ENCODE measurements at regions not wholly inside any gene's neighbourhood (a gene's known extent, or its start where the extent isn't known, plus 50 kb on each side); places are given as distances from the start of the nearest gene placed in this dataset.
"Not testable (repeated sequence)": the region's sequence is repeated elsewhere in the genome, so short reads cannot be mapped to it uniquely, and the experiment has no call there.

- no peak for DNase-seq
Observed at GRCh38 chr9:135299239-135299590, 180.4 kb upstream of the PPP1R26 start.

DNA sequence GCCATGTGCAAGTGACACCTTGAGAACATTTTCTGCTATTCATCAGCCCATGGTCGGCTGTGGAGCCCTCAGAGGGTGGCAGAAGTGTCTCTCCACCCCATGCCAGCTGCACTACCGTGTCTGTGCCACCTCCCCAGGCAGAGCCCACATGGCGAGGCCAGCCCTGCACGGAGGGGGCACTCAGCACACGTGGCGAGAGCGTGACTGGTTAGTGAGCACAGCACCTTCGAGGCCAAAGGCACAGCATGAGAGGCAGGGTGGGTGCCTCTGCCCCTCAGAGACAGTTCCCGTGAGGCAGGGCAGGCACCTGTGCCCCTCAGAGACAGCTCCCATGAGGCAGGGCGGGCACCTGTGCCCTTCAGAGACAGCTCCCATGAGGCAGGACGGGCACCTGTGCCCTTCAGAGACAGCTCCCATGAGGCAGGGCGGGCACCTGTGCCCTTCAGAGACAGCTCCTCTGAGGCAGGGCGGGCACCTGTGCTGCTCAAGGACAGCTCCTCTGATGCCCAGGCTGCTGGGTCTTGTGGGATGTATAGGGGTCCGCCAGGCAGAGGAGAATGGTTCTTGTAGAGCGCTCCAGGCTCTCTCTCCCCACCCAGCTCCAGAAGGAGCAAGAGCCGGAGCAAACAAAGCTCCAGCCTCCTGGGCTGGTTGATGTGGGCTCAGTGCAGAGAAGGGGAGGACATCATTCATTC, 179.8 kb upstream of the PPP1R26 start:
- no peak for DNase-seq

DNA sequence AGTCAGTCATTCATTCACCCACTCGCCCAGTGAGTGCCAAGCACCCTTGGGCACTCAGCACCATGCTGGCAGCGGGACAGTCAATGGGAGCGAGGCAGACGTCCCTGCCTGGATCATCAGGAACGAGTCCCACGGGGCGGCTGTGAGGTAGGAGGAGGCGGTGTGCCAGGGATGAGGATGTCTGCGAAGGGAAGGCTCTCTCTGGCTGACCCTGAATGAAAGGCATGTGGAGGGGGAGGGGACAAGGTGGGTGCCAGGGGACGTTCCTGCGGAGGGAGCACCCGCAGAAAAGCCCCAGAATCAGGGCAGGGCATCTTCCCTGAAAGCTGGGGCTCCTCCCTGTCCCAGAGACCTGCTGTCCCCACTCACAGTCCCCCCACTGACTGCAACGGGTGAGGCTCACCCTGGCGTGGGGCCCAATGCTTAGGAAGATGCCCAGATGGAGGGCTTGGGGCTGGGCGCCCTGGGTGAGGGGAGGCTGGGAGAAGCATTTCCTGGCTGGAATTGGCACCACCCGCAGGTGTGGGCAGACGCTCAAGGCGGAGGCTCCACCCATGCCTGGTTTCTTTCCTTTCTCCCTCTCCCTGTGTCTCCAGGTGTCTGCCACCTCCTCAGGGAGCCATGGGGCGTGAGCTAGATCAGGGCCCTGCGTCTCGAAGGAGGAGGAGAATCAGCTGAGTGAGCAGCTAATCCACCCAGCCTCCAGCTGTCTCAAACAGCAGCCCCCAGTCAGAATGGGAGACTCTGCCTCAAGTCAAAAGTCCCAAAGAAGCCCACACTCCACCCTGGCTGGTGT, 179.0 kb upstream of the PPP1R26 start:
- no peak for DNase-seq

DNA sequence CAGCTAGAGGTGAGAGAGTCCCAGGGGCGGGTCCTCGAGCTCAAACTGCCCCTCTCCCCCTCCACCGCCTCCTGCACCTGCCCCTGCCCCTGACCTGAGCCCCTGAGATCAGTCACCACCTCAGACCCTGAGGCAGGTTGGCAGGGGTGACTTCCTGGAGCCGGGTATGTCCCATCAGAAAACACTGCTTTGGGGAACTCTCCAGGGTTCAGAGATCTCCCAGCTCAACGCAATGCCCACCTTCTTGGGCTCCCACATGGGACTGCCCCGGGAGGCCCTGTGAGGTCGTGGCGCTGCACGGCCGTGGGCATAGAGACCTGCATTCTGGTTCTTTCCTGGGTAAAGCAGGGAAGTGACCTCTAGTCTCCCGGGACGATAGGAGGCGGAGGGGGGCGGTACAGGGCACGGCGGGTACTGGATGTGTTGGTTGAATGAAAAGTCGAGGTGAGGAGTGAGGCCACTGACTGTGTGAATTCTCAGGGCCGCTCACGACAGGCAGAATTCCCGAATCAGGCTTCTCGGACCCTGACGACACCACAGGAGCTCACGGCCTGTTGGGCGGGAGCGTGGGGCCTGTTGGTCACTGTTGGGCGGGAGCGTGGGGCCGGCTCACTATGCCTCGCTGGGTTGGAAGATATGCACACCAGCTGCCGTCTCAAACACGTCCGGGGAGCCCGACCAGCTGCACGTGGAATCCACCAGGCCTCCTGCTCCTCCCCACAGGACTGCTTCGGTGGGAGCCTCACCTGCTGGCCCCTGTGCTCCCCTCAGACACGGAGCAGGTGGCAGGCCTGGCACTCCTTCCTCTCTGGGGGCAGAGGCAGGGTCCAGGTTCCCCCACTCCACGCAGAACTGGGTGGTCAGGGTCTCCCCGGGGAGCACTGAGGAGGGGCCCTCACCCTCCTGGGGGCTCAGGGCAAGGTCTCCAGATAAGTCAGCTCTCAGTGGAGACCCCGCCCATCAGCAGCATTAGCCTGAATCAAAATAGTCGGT, 178.0 kb upstream of the PPP1R26 start:
- no peak for DNase-seq

DNA sequence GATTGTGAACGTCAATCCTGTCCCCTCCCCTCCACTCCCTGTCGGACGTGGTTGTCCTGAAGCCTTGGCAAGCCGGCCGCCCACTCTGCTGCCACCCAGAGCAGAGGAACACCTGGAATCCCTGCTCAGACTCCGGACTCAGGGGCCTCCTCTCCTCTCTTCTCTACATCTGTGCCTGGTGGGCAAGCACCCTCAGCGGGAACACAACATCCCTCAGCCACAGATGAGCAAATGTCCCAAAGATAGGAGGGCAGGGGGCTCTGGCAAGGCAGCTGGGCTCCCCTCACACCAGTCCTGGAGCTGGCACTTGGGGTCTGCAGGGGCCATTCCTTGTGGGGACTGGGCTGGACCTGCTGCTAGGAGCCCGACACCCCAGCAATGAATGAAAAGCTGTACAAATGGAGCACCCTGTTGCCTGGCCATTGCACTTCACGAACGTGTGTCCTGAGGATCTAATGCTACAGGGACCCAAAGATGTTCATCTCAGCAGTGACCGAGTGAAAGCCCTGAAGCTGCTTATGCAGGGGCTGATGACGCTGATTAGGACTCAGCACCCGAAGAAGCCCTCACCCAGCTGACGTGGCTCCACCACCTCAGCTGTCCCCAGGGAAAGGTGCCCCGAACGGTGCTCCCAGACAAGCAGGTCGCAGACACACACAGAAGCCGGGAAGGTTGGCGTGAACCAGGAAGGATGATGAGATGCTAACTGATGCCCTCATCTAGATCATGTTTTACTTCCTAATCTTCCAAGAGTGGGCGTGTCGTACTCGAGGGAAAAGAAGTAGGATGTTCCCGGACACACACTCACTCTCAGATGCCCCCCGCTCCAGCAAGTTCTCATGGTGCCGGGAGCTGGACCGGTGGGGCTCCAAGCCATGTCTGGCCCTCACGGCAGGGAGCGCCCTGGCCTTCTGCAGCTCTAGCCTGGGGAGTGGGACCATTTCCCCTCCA, 177.0 kb upstream of the PPP1R26 start:
- no peak for DNase-seq

GRCh38 chr9:135303280-135303647, 176.3 kb upstream of the PPP1R26 start:
- no peak for DNase-seq

- DNase-seq, result no peak
Observed at GRCh38 chr9:135303865-135304499, 175.6 kb upstream of the PPP1R26 start.

DNA sequence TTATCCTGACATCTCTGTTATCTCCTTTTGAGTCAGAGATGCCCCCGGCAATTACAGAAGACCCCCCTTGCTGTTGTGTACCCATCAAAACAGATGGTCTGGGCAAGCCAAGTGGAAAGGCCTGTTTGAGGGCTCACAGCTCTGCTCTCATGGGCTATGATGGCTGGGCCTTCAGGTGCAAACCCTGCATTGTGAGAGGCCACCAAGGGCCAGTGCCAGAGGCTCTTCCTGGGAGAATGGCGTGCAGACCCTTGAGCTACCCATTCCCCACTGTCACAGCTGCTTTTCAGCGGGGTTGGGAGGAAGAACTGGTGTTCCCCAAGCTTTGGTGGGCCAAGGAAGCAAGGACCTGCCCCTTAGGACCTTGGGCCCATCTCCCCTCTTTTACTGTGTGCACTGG, 174.7 kb upstream of the PPP1R26 start:
- DNase-seq, result no peak

- no peak for DNase-seq
Observed at GRCh38 chr9:135305546-135306180, 173.9 kb upstream of the PPP1R26 start.

DNA sequence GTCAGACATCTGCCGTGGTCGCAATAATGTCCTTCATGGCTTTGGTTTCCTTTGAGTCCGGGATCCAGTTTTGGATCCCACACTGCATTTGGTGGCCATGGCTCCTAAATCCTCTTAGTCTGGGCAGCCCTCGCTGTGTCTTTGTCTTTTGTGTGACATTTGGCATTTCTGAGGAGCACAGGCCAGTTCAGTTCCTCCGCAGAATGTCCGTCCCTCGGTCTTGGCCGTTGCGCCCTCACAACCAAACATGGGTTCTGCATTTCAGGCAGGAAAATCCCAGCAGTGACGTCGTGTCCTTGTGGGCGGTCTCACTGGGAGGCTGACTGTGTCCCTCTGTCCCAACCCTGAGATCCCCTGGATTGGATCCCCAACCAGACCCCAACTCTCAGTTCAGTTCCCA, 172.9 kb upstream of the PPP1R26 start:
- no peak for DNase-seq

- no peak for DNase-seq
Observed at GRCh38 chr9:135307300-135307699, 172.3 kb upstream of the PPP1R26 start.

DNA sequence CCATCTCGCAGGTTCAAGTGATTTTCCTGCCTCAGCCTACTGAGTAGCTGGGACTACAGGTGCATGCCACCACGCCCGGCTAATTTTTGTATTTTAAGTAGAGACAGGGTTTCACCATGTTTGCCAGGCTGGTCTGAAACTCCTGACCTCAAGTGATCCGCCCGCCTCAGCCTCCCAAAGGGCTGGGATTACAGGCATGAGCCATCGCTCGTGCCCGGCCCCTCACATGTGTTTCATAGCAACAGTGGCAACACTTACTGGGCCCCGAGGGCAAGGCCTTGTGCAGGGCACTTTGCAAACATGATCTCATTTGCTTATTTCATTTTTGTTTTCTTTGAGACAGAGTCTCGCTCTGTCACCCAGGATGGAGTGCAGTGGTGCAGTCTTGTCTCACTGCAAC, 171.7 kb upstream of the PPP1R26 start:
- not testable (repeated sequence) for DNase-seq

DNA sequence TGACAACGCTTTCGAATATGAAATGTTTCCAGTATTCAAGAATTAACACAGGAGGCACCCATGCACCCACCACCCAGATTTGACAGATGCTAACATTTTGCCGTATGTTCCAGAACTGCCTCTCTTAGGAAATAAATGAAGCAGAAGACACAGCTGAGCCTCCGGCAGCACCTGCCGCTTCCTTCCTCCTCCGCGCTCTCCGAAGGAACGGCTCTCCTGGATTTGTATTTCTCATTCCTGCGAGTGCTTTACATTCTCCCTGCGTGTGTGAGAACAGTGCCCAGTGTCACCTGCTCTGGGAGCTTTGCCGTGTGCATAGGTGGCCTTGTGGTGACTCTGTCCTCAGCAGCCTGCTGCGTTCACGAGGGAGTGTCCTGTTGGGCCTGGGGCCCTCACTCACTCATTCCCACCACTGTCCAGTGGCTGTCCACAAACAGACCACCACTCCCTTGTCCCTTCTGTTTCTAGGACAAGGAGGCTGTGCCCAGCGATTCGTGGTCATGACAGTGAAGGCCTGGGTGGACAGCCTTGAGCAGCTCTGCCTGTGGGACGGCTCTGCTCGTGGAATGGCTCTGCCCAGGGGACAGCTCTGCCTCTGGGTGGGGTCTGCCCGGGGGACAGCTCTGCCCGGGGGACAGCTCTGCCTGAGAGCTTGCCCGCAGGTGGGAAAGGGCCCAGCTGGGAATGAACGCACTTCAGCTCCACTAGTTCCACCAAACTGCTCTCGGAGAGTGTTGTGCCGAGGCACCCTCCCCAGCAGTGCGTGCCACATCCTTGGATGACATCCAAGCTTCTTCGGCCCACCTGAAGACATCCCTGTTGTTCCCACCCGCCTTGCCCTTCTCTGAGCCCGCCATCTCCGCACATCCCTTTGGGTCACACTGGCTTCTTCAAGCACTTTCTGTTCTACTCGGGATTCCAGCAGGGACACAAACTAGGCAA, 170.5 kb upstream of the PPP1R26 start:
- no peak for DNase-seq

GRCh38 chr9:135309763-135310125, 169.8 kb upstream of the PPP1R26 start:
- DNase-seq, result no peak

DNA sequence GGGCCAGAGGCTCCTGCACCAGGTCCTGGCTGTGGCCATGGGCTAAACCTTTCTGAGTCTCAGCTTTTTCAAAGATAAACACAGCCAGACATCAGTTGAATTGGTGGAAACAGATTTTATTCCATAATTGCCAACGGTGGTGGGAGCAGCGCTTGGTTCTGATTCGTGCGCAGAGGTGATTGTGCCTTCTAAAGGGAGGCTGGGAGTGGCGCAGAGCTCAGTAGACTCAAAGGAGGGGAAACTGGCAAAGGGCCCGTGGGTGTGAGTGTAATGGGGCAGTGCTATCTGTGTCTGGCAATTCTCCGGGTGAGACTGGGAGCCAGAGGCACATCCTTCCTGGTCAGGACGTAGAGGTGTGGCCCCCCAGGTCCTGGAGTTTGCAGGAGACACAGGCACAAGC, 169.4 kb upstream of the PPP1R26 start:
- no peak for DNase-seq

GRCh38 chr9:135315572-135315971, 164.0 kb upstream of the PPP1R26 start:
- DNase-seq, result no peak

- DNase-seq, result no peak
Observed at GRCh38 chr9:135320331-135320730, 159.3 kb upstream of the PPP1R26 start.

DNA sequence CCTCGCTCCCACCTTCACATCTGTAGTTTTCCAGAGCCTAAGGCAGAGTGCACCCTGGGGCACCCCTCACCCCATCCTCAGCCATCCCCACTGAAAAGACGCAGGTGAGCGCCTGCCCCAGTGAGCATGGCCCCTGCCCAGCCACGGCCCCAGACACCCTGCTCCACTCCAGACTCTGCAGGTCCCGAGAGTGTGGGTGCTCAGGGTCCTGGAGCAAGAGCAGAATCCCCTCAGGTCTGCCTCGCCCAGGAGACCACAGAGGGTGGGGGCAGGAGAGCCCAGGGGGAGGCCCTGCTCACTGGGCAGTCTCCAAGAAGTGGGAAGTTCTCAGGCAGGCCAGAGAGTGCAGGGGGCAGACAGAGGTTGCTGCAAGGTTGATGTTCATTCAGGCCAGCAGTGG, 158.6 kb upstream of the PPP1R26 start:
- no peak for DNase-seq

GRCh38 chr9:135321580-135321979, 158.0 kb upstream of the PPP1R26 start:
- DNase-seq, result no peak

- DNase-seq, result no peak
Observed at GRCh38 chr9:135324329-135324728, 155.3 kb upstream of the PPP1R26 start.

Data from stimulated activated CD4-positive, alpha-beta T cell treated with anti-CD3 and anti-CD28 coated beads, Interleukin-2, amount 100 ng/mL, for 24 hours (primary cell).